ENCODE measurements at regions not wholly inside any gene's neighbourhood (a gene's known extent, or its start where the extent isn't known, plus 50 kb on each side); places are given as distances from the start of the nearest gene placed in this dataset.

GRCh38 chr17:77884967-77885641, 73.4 kb upstream of the TNRC6C start:
- TF ChIP-seq HOXC10 (CRISPR knock-in tag; IDR thresholded peaks at IDR 0.05) = no peak
- no peak for TF ChIP-seq ZSCAN30 (tag by site-specific recombination; IDR thresholded peaks at IDR 0.05)
- TF ChIP-seq ZNF768 (tag by site-specific recombination; IDR thresholded peaks at IDR 0.05) = no peak
- TF ChIP-seq ZNF274 (IDR thresholded peaks at IDR 0.05; ENCODE audit: low read length) = no peak
- TF ChIP-seq ZNF274 (tag by site-specific recombination; IDR thresholded peaks at IDR 0.05; ENCODE audit: borderline replicate concordance) = no peak
- no peak for TF ChIP-seq ZNF701 (tag by site-specific recombination; IDR thresholded peaks at IDR 0.05)
- no peak for TF ChIP-seq ZNF280C (tag by site-specific recombination; IDR thresholded peaks at IDR 0.05)
- TF ChIP-seq ATF2 (tag by site-specific recombination; IDR thresholded peaks at IDR 0.05; ENCODE audit: low read depth) = no peak
